RWPE2 (cell line): ENCODE measurements at regions not wholly inside any gene's neighbourhood (a gene's known extent, or its start where the extent isn't known, plus 50 kb on each side); places are given as distances from the start of the nearest gene placed in this dataset.
A peak's percentile ranks its signal among the peaks of the same experiment; 100 is the strongest.

Source experiments
- ATAC-seq: fragments of 200-7000 bp; cut with Tn5 transposase; 3 replicates; pipeline ENCODE4 v1.9.1; 2021; ENCODE audit warnings: low read depth
- DNase-seq: peaks from one replicate; pipeline ENCODE4 v3.0.0-alpha.2; 2020; ENCODE audit warnings: low spot score
- H3K27ac ChIP-seq: fragments of 450-650 bp; 2 replicates; pipeline ENCODE4 v1.5.1; 2017; ENCODE audit warnings: mild to moderate bottlenecking; ENCODE audit not compliant: poor library complexity, severe bottlenecking
- H3K27me3 ChIP-seq: fragments of 250-450 bp; sonication (Bioruptor Pico); 2 replicates; pipeline ENCODE4 v1.5.1; 2021; ENCODE audit warnings: mild to moderate bottlenecking, moderate library complexity; ENCODE audit not compliant: insufficient read depth, poor library complexity, severe bottlenecking
- H3K36me3 ChIP-seq: fragments of 250-450 bp; sonication (Bioruptor Pico); 2 replicates; pipeline ENCODE4 v1.5.1; 2020; ENCODE audit warnings: low read depth, mild to moderate bottlenecking, moderate library complexity
- H3K4me1 ChIP-seq: fragments of 250-450 bp; sonication (Bioruptor Pico); 2 replicates; pipeline ENCODE4 v1.5.1; 2021; ENCODE audit warnings: mild to moderate bottlenecking, moderate library complexity; ENCODE audit not compliant: insufficient read depth, poor library complexity, severe bottlenecking
- H3K4me3 ChIP-seq: fragments of 250-450 bp; sonication (Bioruptor Pico); 2 replicates; pipeline ENCODE4 v1.5.1; 2021; ENCODE audit warnings: mild to moderate bottlenecking, moderate library complexity; ENCODE audit not compliant: severe bottlenecking
- H3K9me3 ChIP-seq: fragments of 250-450 bp; sonication (Bioruptor Pico); 2 replicates; pipeline ENCODE4 v1.5.1; 2021; ENCODE audit warnings: mild to moderate bottlenecking, moderate library complexity; ENCODE audit not compliant: severe bottlenecking
- CTCF ChIP-seq: fragments of 450-650 bp; IDR thresholded peaks from one replicate; pipeline ENCODE4 v1.5.1; 2017; ENCODE audit warnings: mild to moderate bottlenecking, moderate library complexity; ENCODE audit not compliant: poor library complexity, severe bottlenecking

- Histone ChIP-seq H3K27ac (peak overlapping the region; percentile 70), H3K4me1 (peaks cover 16% of the 10 kb centered on the region), H3K27me3 (no peaks in the 10 kb centered on the region), H3K36me3 (no peaks in the 10 kb centered on the region), H3K4me3 (no peak overlapping the region), H3K9me3 (no peaks in the 10 kb centered on the region)
- DNase-seq = peak; percentile 69
- peak; percentile 94 for ATAC-seq
- TF ChIP-seq CTCF = no peak
These were observed 856.1 kb upstream of the ID2 start for GRCh38 chr2:7825591-7826312.

- no peak overlapping the region for H3K4me3 ChIP-seq
- no peak for ATAC-seq
- H3K36me3 ChIP-seq = no peaks in the 10 kb centered on the region
- peak overlapping the region; percentile 70 for H3K27ac ChIP-seq
- peaks cover 16% of the 10 kb centered on the region for H3K4me1 ChIP-seq
- no peak for TF ChIP-seq CTCF
- no peaks in the 10 kb centered on the region for H3K9me3 ChIP-seq
- no peak for DNase-seq
- H3K27me3 ChIP-seq = no peaks in the 10 kb centered on the region
These were observed 855.2 kb upstream of the ID2 start for GRCh38 chr2:7826656-7827055.

- H3K27me3 ChIP-seq = no peaks in the 10 kb centered on the region
- TF ChIP-seq CTCF = no peak
- DNase-seq = no peak
- H3K9me3 ChIP-seq = no peaks in the 10 kb centered on the region
- no peak for ATAC-seq
- peaks cover 16% of the 10 kb centered on the region for H3K4me1 ChIP-seq
- H3K4me3 ChIP-seq = no peak overlapping the region
- H3K36me3 ChIP-seq = no peaks in the 10 kb centered on the region
- no peak overlapping the region for H3K27ac ChIP-seq
These were observed 852.6 kb upstream of the ID2 start for GRCh38 chr2:7829241-7829640.

GRCh38 chr2:7830616-7831015 is 851.2 kb upstream of the ID2 start:
- Histone ChIP-seq H3K27ac (no peak overlapping the region), H3K4me3 (no peak overlapping the region), H3K27me3 (no peaks in the 10 kb centered on the region), H3K4me1 (peaks cover 11% of the 10 kb centered on the region), H3K36me3 (no peaks in the 10 kb centered on the region), H3K9me3 (no peaks in the 10 kb centered on the region)
- DNase-seq (no peak), ATAC-seq (no peak)
- no peak for TF ChIP-seq CTCF

GRCh38 chr2:7835151-7835550 is 846.7 kb upstream of the ID2 start:
- ATAC-seq = no peak
- H3K9me3 ChIP-seq = no peaks in the 10 kb centered on the region
- H3K4me3 ChIP-seq = no peak overlapping the region
- no peaks in the 10 kb centered on the region for H3K4me1 ChIP-seq
- H3K27me3 ChIP-seq = no peaks in the 10 kb centered on the region
- no peaks in the 10 kb centered on the region for H3K36me3 ChIP-seq
- DNase-seq = no peak
- no peak overlapping the region for H3K27ac ChIP-seq
- TF ChIP-seq CTCF = no peak
